ENCODE measurements at regions not wholly inside any gene's neighbourhood (a gene's known extent, or its start where the extent isn't known, plus 50 kb on each side); places are given as distances from the start of the nearest gene placed in this dataset.

GRCh38 chr9:119903851-119904250, 534.6 kb upstream of the BRINP1 start:
- TF ChIP-seq GATA3 (IDR thresholded peaks at IDR 0.05; ENCODE audit: low read depth, low read length) (no peak), GATA2 (IDR thresholded peaks at IDR 0.05; ENCODE audit: low read depth, low read length) (no peak)

Data from SH-SY5Y (cell line).